C4-2B (cell line): ENCODE measurements at regions not wholly inside any gene's neighbourhood (a gene's known extent, or its start where the extent isn't known, plus 50 kb on each side); places are given as distances from the start of the nearest gene placed in this dataset.

Experiments used
- CTCF ChIP-seq: fragments of 450-650 bp; conservative IDR thresholded peaks from 2 replicates; pipeline ENCODE4 v1.5.1; 2017; ENCODE audit warnings: mild to moderate bottlenecking
- ZFX ChIP-seq: fragments of 450-650 bp; IDR thresholded peaks from 2 replicates; pipeline ENCODE4 v1.6.1; 2017

GRCh38 chr5:117095346-117096332 lies 521.0 kb upstream of the SEMA6A start:
- no peak for TF ChIP-seq CTCF
- no peak for TF ChIP-seq ZFX
